B cell (primary cell): ENCODE measurements at regions not wholly inside any gene's neighbourhood (a gene's known extent, or its start where the extent isn't known, plus 50 kb on each side); places are given as distances from the start of the nearest gene placed in this dataset.

Experiments used
- CTCF ChIP-seq: fragments of 200-600 bp; IDR thresholded peaks from one replicate; pipeline ENCODE4 v1.8.0; 2022; ENCODE audit warnings: antibody characterized with exemption, mild to moderate bottlenecking
- EZH2 ChIP-seq: IDR thresholded peaks from 2 replicates; pipeline ENCODE4 v1.6.1; 2012; ENCODE audit warnings: borderline replicate concordance, low read depth, mild to moderate bottlenecking, moderate library complexity, low read length; ENCODE audit not compliant: insufficient read depth, poor library complexity, severe bottlenecking

- no peak for TF ChIP-seq CTCF
- no peak for TF ChIP-seq EZH2
Measured at GRCh38 chr12:13530966-13531365, 334.4 kb downstream of the EMP1 start.
